ENCODE measurements at regions not wholly inside any gene's neighbourhood (a gene's known extent, or its start where the extent isn't known, plus 50 kb on each side); places are given as distances from the start of the nearest gene placed in this dataset.
A peak's percentile ranks its signal among the peaks of the same experiment; 100 is the strongest.

- Mint-ChIP-seq H3K9me3 (no peaks in the 10 kb centered on the region), H3K4me1 (no peaks in the 10 kb centered on the region), H3K27ac (no peak overlapping the region), H3K27me3 (peaks cover 1 to 5% of the 10 kb centered on the region in 2 donors), H3K4me3 (no peak overlapping the region), H3K36me3 (no peaks in the 10 kb centered on the region)
- H3K9me3 ChIP-seq = no peaks in the 10 kb centered on the region
- DNase-seq (peak in 1 of 35 experiments; percentile 22), ATAC-seq (replicated peaks in 1 of 4) (peak in 1 of 4 experiments; percentile 11)
- no peak overlapping the region for H3K4me3 ChIP-seq (ENCODE audit: control insufficient read depth in 1 of 2, extremely low read depth in 1 of 2, low read length in 1 of 2)
- no peaks in the 10 kb centered on the region for H3K4me1 ChIP-seq (ENCODE audit: control insufficient read depth in 1 of 2, extremely low read depth in 1 of 2, insufficient read depth in 2 of 2, low read length in 2 of 2)
- ChIA-PET CTCF (no interaction called here), POLR2A (no interaction called here)
- H3K27ac ChIP-seq (ENCODE audit: low read length) = no peak overlapping the region
- H3K27me3 ChIP-seq (replicated peaks in 1 of 2; ENCODE audit: control insufficient read depth in 2 of 2, extremely low read depth in 1 of 2, insufficient read depth in 2 of 2, low read length in 1 of 2) = peaks cover 0 to 15% of the 10 kb centered on the region in 2 experiments
- WGBS (ENCODE audit: insufficient coverage) = 83% methylated on average over 3 of the region's 3 CpGs
- no peaks in the 10 kb centered on the region for H3K36me3 ChIP-seq (ENCODE audit: control insufficient read depth in 2 of 2, extremely low read depth in 1 of 2, insufficient read depth in 1 of 2, low read length in 1 of 2)
Observed at GRCh38 chr22:48786679-48786996, 1041.0 kb downstream of the BRD1 start.

- Mint-ChIP-seq H3K9me3 (no peaks in the 10 kb centered on the region), H3K27ac (no peak overlapping the region), H3K36me3 (no peaks in the 10 kb centered on the region), H3K4me1 (no peaks in the 10 kb centered on the region), H3K4me3 (no peak overlapping the region), H3K27me3 (peaks cover 1 to 9% of the 10 kb centered on the region in 2 donors)
- Histone ChIP-seq H3K9me3 (no peaks in the 10 kb centered on the region), H3K27ac (ENCODE audit: low read length) (no peak overlapping the region), H3K27me3 (replicated peaks in 1 of 2; ENCODE audit: control insufficient read depth in 2 of 2, extremely low read depth in 1 of 2, insufficient read depth in 2 of 2, low read length in 1 of 2) (peaks cover 0 to 18% of the 10 kb centered on the region in 2 experiments), H3K36me3 (ENCODE audit: control insufficient read depth in 2 of 2, extremely low read depth in 1 of 2, insufficient read depth in 1 of 2, low read length in 1 of 2) (no peaks in the 10 kb centered on the region), H3K4me3 (ENCODE audit: control insufficient read depth in 1 of 2, extremely low read depth in 1 of 2, low read length in 1 of 2) (no peak overlapping the region), H3K4me1 (ENCODE audit: control insufficient read depth in 1 of 2, extremely low read depth in 1 of 2, insufficient read depth in 2 of 2, low read length in 2 of 2) (no peaks in the 10 kb centered on the region)
- ChIA-PET POLR2A (no interaction called here), CTCF (no interaction called here)
- WGBS (ENCODE audit: insufficient coverage) = 71% methylated on average over 11 of the region's 14 CpGs
- ATAC-seq (replicated peaks in 1 of 4) (peak in 1 of 4 experiments; percentile 15), DNase-seq (peak in 1 of 35 experiments; percentile 9)
Observed at GRCh38 chr22:48785792-48786678, 1041.6 kb downstream of the BRD1 start.

DNA sequence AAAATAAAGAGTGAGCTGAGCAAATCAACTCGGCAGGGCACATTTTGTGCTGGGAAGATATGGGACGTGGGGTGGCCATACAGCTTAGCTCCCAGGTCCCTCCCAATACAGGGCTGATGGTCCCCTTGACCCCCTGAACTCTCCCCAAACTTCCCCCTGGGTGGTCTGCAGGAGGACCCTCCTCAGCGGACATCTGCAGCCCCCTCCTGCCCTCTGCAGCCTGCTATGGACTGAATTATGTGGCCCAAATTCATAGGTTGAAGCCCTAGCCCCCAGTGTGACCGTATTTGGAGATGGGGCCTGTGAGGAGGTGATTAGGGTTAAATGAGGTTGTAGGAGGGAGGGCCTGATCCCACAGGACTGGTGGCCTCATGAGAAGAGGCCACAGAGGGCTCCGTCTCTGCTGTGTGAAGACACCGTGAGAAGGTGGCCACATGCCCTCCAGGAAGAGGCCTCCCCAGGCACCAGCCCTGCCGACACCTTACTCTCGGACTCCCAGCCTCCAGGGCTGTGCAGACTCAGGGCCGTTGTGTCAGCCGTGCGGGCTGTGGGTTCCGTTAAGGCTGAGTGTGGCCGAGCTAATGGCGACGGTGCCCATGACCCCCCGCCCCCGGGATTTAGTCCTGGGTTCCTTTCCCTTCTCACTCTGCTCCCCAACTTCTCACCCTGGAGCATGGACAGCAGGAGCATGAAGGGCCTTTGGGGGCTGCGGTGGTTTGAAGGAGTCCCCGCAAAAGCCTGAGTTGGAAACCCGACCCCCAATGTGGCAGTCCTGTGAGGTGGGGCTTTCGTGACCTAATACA lies 1042.8 kb downstream of the BRD1 start:
- ChIA-PET CTCF (no interaction called here), POLR2A (no interaction called here)
- WGBS (ENCODE audit: insufficient coverage) = 80% methylated on average over 8 of the region's 21 CpGs
- no peaks in the 10 kb centered on the region for H3K4me1 Mint-ChIP-seq
- H3K27me3 Mint-ChIP-seq = peaks cover 3 to 10% of the 10 kb centered on the region in 2 donors
- Histone ChIP-seq H3K4me3 (ENCODE audit: control insufficient read depth in 1 of 2, extremely low read depth in 1 of 2, low read length in 1 of 2) (no peak overlapping the region), H3K4me1 (ENCODE audit: control insufficient read depth in 1 of 2, extremely low read depth in 1 of 2, insufficient read depth in 2 of 2, low read length in 2 of 2) (no peaks in the 10 kb centered on the region), H3K9me3 (no peaks in the 10 kb centered on the region), H3K27me3 (replicated peaks in 1 of 2; ENCODE audit: control insufficient read depth in 2 of 2, extremely low read depth in 1 of 2, insufficient read depth in 2 of 2, low read length in 1 of 2) (peaks cover 0 to 19% of the 10 kb centered on the region in 2 experiments), H3K27ac (ENCODE audit: low read length) (no peak overlapping the region), H3K36me3 (ENCODE audit: control insufficient read depth in 2 of 2, extremely low read depth in 1 of 2, insufficient read depth in 1 of 2, low read length in 1 of 2) (no peaks in the 10 kb centered on the region)
- no peaks in the 10 kb centered on the region for H3K36me3 Mint-ChIP-seq
- no peaks in the 10 kb centered on the region for H3K9me3 Mint-ChIP-seq
- no peak overlapping the region for H3K27ac Mint-ChIP-seq
- no peak overlapping the region for H3K4me3 Mint-ChIP-seq
- no peak for ATAC-seq (replicated peaks in 1 of 4)
- DNase-seq = peak in 1 of 35 experiments; percentile 19

GRCh38 chr22:48783821-48784266 lies 1043.8 kb downstream of the BRD1 start:
- Histone ChIP-seq H3K9me3 (no peaks in the 10 kb centered on the region), H3K4me3 (ENCODE audit: control insufficient read depth in 1 of 2, extremely low read depth in 1 of 2, low read length in 1 of 2) (no peak overlapping the region), H3K4me1 (ENCODE audit: control insufficient read depth in 1 of 2, extremely low read depth in 1 of 2, insufficient read depth in 2 of 2, low read length in 2 of 2) (no peaks in the 10 kb centered on the region), H3K27ac (ENCODE audit: low read length) (no peak overlapping the region), H3K36me3 (ENCODE audit: control insufficient read depth in 2 of 2, extremely low read depth in 1 of 2, insufficient read depth in 1 of 2, low read length in 1 of 2) (no peaks in the 10 kb centered on the region), H3K27me3 (replicated peaks in 1 of 2; ENCODE audit: control insufficient read depth in 2 of 2, extremely low read depth in 1 of 2, insufficient read depth in 2 of 2, low read length in 1 of 2) (peaks cover 0 to 28% of the 10 kb centered on the region in 2 experiments)
- ChIA-PET POLR2A (no interaction called here), CTCF (no interaction called here)
- DNase-seq (no peak), ATAC-seq (replicated peaks in 1 of 4) (no peak)
- Mint-ChIP-seq H3K4me1 (no peaks in the 10 kb centered on the region), H3K27ac (no peak overlapping the region), H3K27me3 (peaks cover 10 to 11% of the 10 kb centered on the region in 2 donors), H3K9me3 (no peaks in the 10 kb centered on the region), H3K36me3 (no peaks in the 10 kb centered on the region), H3K4me3 (no peak overlapping the region)
- 85% methylated on average over 8 of the region's 15 CpGs for whole genome bisulfite sequencing (ENCODE audit: insufficient coverage)

GRCh38 chr22:48782811-48783511 lies 1044.7 kb downstream of the BRD1 start:
- Mint-ChIP-seq H3K4me3 (no peak overlapping the region), H3K27ac (no peak overlapping the region), H3K4me1 (no peaks in the 10 kb centered on the region), H3K9me3 (no peaks in the 10 kb centered on the region), H3K27me3 (peaks cover 14% of the 10 kb centered on the region in 2 donors), H3K36me3 (no peaks in the 10 kb centered on the region)
- CTCF ChIA-PET = no interaction called here
- no peak overlapping the region for H3K4me3 ChIP-seq (ENCODE audit: control insufficient read depth in 1 of 2, extremely low read depth in 1 of 2, low read length in 1 of 2)
- H3K36me3 ChIP-seq (ENCODE audit: control insufficient read depth in 2 of 2, extremely low read depth in 1 of 2, insufficient read depth in 1 of 2, low read length in 1 of 2) = no peaks in the 10 kb centered on the region
- DNase-seq (peak in 1 of 35 experiments; percentile 13), ATAC-seq (replicated peaks in 1 of 4) (no peak)
- H3K4me1 ChIP-seq (ENCODE audit: control insufficient read depth in 1 of 2, extremely low read depth in 1 of 2, insufficient read depth in 2 of 2, low read length in 2 of 2) = no peaks in the 10 kb centered on the region
- peaks cover 0 to 35% of the 10 kb centered on the region in 2 experiments for H3K27me3 ChIP-seq (replicated peaks in 1 of 2; ENCODE audit: control insufficient read depth in 2 of 2, extremely low read depth in 1 of 2, insufficient read depth in 2 of 2, low read length in 1 of 2)
- WGBS (ENCODE audit: insufficient coverage) = 49% methylated on average over 12 of the region's 16 CpGs
- no peak overlapping the region for H3K27ac ChIP-seq (ENCODE audit: low read length)
- POLR2A ChIA-PET = no interaction called here
- H3K9me3 ChIP-seq = no peaks in the 10 kb centered on the region

- H3K9me3 Mint-ChIP-seq = peaks cover 0 to 2% (median 0%) of the 10 kb centered on the region in 3 donors
- no peaks in the 10 kb centered on the region for H3K9me3 ChIP-seq
- H3K27ac Mint-ChIP-seq = no peak overlapping the region
- no peaks in the 10 kb centered on the region for H3K36me3 ChIP-seq (ENCODE audit: control insufficient read depth in 2 of 2, extremely low read depth in 1 of 2, insufficient read depth in 1 of 2, low read length in 1 of 2)
- no peak for DNase-seq
- WGBS (ENCODE audit: insufficient coverage) = 89% methylated on average over 3 of the region's 10 CpGs
- H3K4me1 ChIP-seq (ENCODE audit: control insufficient read depth in 1 of 2, extremely low read depth in 1 of 2, insufficient read depth in 2 of 2, low read length in 2 of 2) = no peaks in the 10 kb centered on the region
- H3K27ac ChIP-seq (ENCODE audit: low read length) = no peak overlapping the region
- no peak overlapping the region for H3K4me3 Mint-ChIP-seq
- H3K4me1 Mint-ChIP-seq = no peaks in the 10 kb centered on the region
- peaks cover 0 to 39% of the 10 kb centered on the region in 2 experiments for H3K27me3 ChIP-seq (replicated peaks in 1 of 2; ENCODE audit: control insufficient read depth in 2 of 2, extremely low read depth in 1 of 2, insufficient read depth in 2 of 2, low read length in 1 of 2)
- no peak overlapping the region for H3K4me3 ChIP-seq (ENCODE audit: control insufficient read depth in 1 of 2, extremely low read depth in 1 of 2, low read length in 1 of 2)
- no peak for ATAC-seq (replicated peaks in 1 of 4)
- H3K27me3 Mint-ChIP-seq = peaks cover 14 to 15% of the 10 kb centered on the region in 2 donors
- ChIA-PET CTCF (no interaction called here), POLR2A (no interaction called here)
- H3K36me3 Mint-ChIP-seq = no peaks in the 10 kb centered on the region
Observed at GRCh38 chr22:48782326-48782725, 1045.3 kb downstream of the BRD1 start.

All from T-cell (primary cell).